Keratinocyte (primary cell): ENCODE measurements at regions not wholly inside any gene's neighbourhood (a gene's known extent, or its start where the extent isn't known, plus 50 kb on each side); places are given as distances from the start of the nearest gene placed in this dataset.

Source experiments
- DNase-seq: peaks from one replicate; pipeline ENCODE4 v3.0.0-alpha.2; 2011; ENCODE audit warnings: low read depth, missing footprints, low spot score
- FAIRE-seq: peaks from 2 replicates; lab custom pipeline; 2011; peaks lifted over from hg19 to GRCh38; lab: Jason Lieb, UNC
- H2AFZ ChIP-seq: 2 replicates; pipeline ENCODE4 v1.6.0; 2012; ENCODE audit warnings: low read length, control low read depth, inconsistent platforms; ENCODE audit not compliant: control insufficient read depth
- H3K27ac ChIP-seq: 2 replicates; pipeline ENCODE4 v1.5.1; 2011; ENCODE audit warnings: low read length; ENCODE audit not compliant: control insufficient read depth, insufficient read depth
- H3K27me3 ChIP-seq: 3 replicates; pipeline ENCODE4 v1.6.0; 2011; ENCODE audit warnings: low read length; ENCODE audit not compliant: control insufficient read depth, insufficient read depth; ENCODE audit errors: extremely low read depth
- H3K36me3 ChIP-seq, 2 experiments: 2 replicates in 1 of 2; 3 replicates in 1 of 2; pipeline ENCODE4 v1.5.1; 2011; ENCODE audit warnings: low read length in 2 of 2, mild to moderate bottlenecking in 1 of 2; ENCODE audit not compliant: control insufficient read depth in 2 of 2, insufficient read depth in 2 of 2; ENCODE audit errors: extremely low read depth in 1 of 2
- H3K4me1 ChIP-seq: 3 replicates; pipeline ENCODE4 v1.5.1; 2011; ENCODE audit warnings: low read length; ENCODE audit not compliant: control insufficient read depth, insufficient read depth; ENCODE audit errors: extremely low read depth
- H3K4me2 ChIP-seq: 3 replicates; pipeline ENCODE4 v1.6.0; 2011; ENCODE audit warnings: low read depth, low read length; ENCODE audit not compliant: control insufficient read depth, insufficient read depth; ENCODE audit errors: extremely low read depth
- H3K4me3 ChIP-seq, 3 experiments: fragments of 200-600 bp in 1 of 3; sonication (generic) in 1 of 3; 2 replicates in 2 of 3; 3 replicates in 1 of 3; pipeline ENCODE4 v1.5.1; 2011 to 2016; ENCODE audit warnings: low read length in 3 of 3, mild to moderate bottlenecking in 3 of 3, control low read depth in 2 of 3, inconsistent platforms in 1 of 3, low read depth in 1 of 3, mixed read lengths in 1 of 3, mixed run types in 1 of 3, moderate library complexity in 1 of 3; ENCODE audit not compliant: control insufficient read depth in 2 of 3, insufficient read depth in 2 of 3; ENCODE audit errors: extremely low read depth in 1 of 3
- H3K79me2 ChIP-seq: 2 replicates; pipeline ENCODE4 v1.6.0; 2012; ENCODE audit warnings: low read length; ENCODE audit not compliant: control insufficient read depth, insufficient read depth
- H3K9ac ChIP-seq: 3 replicates; pipeline ENCODE4 v1.6.0; 2011; ENCODE audit warnings: low read length; ENCODE audit not compliant: control insufficient read depth, insufficient read depth; ENCODE audit errors: extremely low read depth
- H3K9me1 ChIP-seq: 3 replicates; pipeline ENCODE4 v1.6.0; 2011; ENCODE audit warnings: low read length; ENCODE audit not compliant: control insufficient read depth, insufficient read depth; ENCODE audit errors: extremely low read depth
- H3K9me3 ChIP-seq: 2 replicates; pipeline ENCODE4 v1.5.1; 2012; ENCODE audit warnings: low read depth, low read length; ENCODE audit not compliant: control insufficient read depth
- H4K20me1 ChIP-seq: 3 replicates; pipeline ENCODE4 v1.6.0; 2011; ENCODE audit warnings: low read length; ENCODE audit not compliant: control insufficient read depth, insufficient read depth; ENCODE audit errors: extremely low read depth
- EZH2 ChIP-seq: IDR thresholded peaks from one replicate; pipeline ENCODE4 v1.6.1; 2012; ENCODE audit warnings: inconsistent platforms, mild to moderate bottlenecking, low read length, moderate library complexity
- dilution Hi-C: fragments of 300-500 bp; cut with MboI; formaldehyde crosslinking; loops from one replicate; pipeline ENCODE4 v1.7.0; 2020; ENCODE audit warnings: low sequenced_read_pairs; ENCODE audit not compliant: extremely low pct_ligation_motif_present
- TF ChIP-seq, protein P1 (sequence below), 3 experiments: IDR thresholded peaks in 1 of 3; conservative IDR thresholded peaks in 1 of 3; optimal IDR thresholded peaks in 1 of 3; 2 replicates in 2 of 3; 3 replicates in 1 of 3; pipeline versions ENCODE3 to v1.5.1; 2011; ENCODE audit warnings: low read length in 3 of 3, mild to moderate bottlenecking in 3 of 3, moderate library complexity in 2 of 3, control low read depth in 1 of 3, inconsistent platforms in 1 of 3; ENCODE audit not compliant: insufficient read depth in 2 of 3; ENCODE audit errors: extremely low read depth in 1 of 3

- H3K27ac ChIP-seq = no peak overlapping the region
- H3K4me2 ChIP-seq = no peak overlapping the region
- H3K9ac ChIP-seq = no peak overlapping the region
- no peak for FAIRE-seq
- H3K36me3 ChIP-seq = no peaks in the 10 kb centered on the region
- H3K9me3 ChIP-seq = no peaks in the 10 kb centered on the region
- no peak overlapping the region for H2AFZ ChIP-seq
- H3K9me1 ChIP-seq = no peaks in the 10 kb centered on the region
- no peaks in the 10 kb centered on the region for H3K27me3 ChIP-seq
- no peaks in the 10 kb centered on the region for H3K79me2 ChIP-seq
- no peak for DNase-seq
- no peak for TF ChIP-seq EZH2
- TF ChIP-seq, protein P1, sequence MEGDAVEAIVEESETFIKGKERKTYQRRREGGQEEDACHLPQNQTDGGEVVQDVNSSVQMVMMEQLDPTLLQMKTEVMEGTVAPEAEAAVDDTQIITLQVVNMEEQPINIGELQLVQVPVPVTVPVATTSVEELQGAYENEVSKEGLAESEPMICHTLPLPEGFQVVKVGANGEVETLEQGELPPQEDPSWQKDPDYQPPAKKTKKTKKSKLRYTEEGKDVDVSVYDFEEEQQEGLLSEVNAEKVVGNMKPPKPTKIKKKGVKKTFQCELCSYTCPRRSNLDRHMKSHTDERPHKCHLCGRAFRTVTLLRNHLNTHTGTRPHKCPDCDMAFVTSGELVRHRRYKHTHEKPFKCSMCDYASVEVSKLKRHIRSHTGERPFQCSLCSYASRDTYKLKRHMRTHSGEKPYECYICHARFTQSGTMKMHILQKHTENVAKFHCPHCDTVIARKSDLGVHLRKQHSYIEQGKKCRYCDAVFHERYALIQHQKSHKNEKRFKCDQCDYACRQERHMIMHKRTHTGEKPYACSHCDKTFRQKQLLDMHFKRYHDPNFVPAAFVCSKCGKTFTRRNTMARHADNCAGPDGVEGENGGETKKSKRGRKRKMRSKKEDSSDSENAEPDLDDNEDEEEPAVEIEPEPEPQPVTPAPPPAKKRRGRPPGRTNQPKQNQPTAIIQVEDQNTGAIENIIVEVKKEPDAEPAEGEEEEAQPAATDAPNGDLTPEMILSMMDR (optimal IDR thresholded peaks at IDR 0.05 in 1 of 3, IDR thresholded peaks at IDR 0.05 in 1 of 3, conservative IDR thresholded peaks at IDR 0.05 in 1 of 3; ENCODE audit: extremely low read depth in 1 of 3, insufficient read depth in 2 of 3, low read length in 3 of 3) = no peak
- no peak overlapping the region for H3K4me3 ChIP-seq
- no peaks in the 10 kb centered on the region for H3K4me1 ChIP-seq
- dilution Hi-C loops = no loop called here
- no peaks in the 10 kb centered on the region for H4K20me1 ChIP-seq
These were observed 1120.8 kb downstream of the EFNB2 start for GRCh38 chr13:105414639-105415038.

GRCh38 chr13:105412171-105412570, 1123.3 kb downstream of the EFNB2 start:
- no peaks in the 10 kb centered on the region for H3K9me1 ChIP-seq
- no peaks in the 10 kb centered on the region for H3K9me3 ChIP-seq
- no peak overlapping the region for H3K4me3 ChIP-seq
- no peaks in the 10 kb centered on the region for H3K79me2 ChIP-seq
- H2AFZ ChIP-seq = no peak overlapping the region
- H4K20me1 ChIP-seq = no peaks in the 10 kb centered on the region
- no peak overlapping the region for H3K9ac ChIP-seq
- H3K4me1 ChIP-seq = no peaks in the 10 kb centered on the region
- H3K27me3 ChIP-seq = no peaks in the 10 kb centered on the region
- dilution Hi-C loops = no loop called here
- no peak for DNase-seq
- no peaks in the 10 kb centered on the region for H3K36me3 ChIP-seq
- FAIRE-seq = no peak
- H3K4me2 ChIP-seq = no peak overlapping the region
- no peak overlapping the region for H3K27ac ChIP-seq
- TF ChIP-seq, protein P1 (optimal IDR thresholded peaks at IDR 0.05 in 1 of 3, IDR thresholded peaks at IDR 0.05 in 1 of 3, conservative IDR thresholded peaks at IDR 0.05 in 1 of 3; ENCODE audit: extremely low read depth in 1 of 3, insufficient read depth in 2 of 3, low read length in 3 of 3) = no peak
- TF ChIP-seq EZH2 = no peak
